ENCODE measurements at regions not wholly inside any gene's neighbourhood (a gene's known extent, or its start where the extent isn't known, plus 50 kb on each side); places are given as distances from the start of the nearest gene placed in this dataset.

DNA sequence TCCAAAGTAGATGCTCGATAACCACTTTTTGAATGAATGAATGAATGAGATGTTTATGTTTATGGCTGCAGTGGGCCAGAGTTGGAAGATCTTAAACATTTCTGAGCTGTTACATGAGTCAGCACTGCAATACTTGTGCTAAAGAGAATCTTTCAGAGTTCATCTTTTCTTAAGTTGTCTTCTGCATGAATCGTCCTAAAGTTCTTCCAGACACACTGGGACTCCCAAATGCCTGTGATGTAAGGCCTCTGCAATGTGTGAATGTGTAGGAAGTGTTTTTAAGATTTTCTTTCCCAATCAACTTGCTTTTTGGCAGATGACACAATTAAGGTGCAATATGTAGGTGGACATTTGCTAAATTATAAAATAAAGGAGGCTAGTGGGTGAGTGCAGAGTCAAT is 50.3 kb upstream of the TRIM9 start:
- no peak for DNase-seq

DNA sequence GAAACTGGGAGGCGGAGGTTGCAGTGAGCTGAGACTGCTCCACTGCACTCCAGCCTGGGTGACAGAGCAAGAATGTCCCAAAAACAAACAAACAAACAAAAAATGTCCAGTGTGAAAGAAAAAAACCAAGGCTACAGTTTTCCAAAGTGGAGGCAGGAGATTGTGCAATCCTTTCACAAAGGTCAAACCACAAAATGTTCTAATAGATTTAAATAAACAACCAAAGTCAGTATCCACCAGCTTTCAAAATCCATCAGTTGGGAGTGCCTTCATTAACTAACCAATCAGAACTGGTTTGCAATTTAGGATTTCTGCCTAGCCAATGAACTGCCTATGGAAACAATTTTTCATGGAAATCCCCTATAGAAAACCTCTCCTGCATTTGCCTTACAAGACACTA is 52.3 kb upstream of the TRIM9 start:
- DNase-seq: no peak

DNA sequence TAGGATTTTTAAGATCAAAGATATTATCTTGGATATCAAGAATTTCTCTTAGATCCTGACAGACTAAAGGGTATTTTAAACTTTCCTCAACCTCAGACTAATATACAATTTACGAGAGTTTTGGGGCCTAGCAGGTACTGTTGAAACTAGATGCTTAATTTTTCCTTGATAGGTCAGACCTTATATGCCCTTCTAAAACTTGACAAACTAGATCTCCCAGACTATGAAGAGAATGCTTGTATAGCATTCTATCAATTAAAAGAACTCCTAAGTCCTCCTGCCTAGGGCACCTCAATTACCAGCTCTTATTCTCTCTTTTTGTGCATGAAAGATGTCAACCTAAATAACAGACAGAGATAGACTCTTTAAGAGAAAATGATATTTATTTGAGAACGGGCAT is 60.4 kb upstream of the TRIM9 start:
- DNase-seq: no peak

DNA sequence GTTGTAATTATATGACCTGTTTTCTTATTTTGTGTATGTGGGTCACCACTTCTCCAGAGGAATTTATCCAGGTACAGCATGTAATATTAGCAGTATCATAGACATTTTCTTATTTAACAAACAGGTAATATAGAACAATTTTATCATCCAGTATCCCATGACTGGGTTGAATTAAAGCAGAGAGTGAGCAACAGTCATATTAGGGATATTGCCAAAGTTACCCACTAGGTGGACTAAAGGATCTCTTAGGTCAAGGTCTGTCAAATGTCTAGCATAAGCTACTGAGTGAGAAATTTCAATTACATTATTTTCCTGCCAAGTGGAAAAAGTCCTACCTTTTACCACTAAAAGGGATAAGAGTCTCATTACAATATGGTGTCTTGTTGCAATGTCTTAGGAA is 62.1 kb upstream of the TRIM9 start:
- peak; percentile 6 for DNase-seq

DNA sequence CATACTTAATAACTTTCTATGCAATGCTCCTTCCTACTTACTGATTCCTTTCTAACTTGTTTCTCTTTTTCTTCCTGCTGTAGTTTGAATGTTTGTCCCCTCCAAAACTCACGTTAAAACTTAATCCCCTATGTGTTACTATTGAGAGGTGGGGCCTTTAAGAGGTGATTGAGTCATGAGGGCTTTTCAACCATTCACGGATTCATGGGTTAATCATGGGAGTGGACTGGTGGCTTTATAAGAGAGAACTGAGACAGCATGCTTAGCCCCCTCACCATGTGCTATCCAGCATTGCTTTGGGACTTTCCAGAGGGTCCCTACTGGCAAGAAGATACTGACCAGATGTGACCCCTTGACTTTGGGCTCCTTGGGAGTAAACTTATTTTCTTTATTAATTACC is 66.0 kb upstream of the TRIM9 start:
- no peak for DNase-seq

DNA sequence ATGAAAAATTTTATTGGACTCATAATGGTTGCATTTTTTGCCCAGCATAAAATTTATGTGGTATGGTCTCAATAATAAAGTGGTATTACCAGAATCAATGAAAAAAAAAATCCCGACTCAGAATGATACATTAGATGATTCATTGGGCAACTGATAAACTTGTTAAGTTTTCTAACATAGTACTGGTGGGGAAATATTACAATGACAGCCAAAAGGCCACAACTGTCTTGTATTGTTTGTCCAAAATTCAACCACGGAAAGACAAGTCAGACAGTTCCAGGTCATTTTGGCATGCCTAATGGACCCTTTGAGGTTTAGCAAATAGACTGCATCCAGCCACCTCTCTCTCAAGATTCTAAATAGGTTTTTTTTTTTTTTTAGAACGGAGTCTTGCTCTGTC is 70.5 kb upstream of the TRIM9 start:
- no peak for DNase-seq

DNA sequence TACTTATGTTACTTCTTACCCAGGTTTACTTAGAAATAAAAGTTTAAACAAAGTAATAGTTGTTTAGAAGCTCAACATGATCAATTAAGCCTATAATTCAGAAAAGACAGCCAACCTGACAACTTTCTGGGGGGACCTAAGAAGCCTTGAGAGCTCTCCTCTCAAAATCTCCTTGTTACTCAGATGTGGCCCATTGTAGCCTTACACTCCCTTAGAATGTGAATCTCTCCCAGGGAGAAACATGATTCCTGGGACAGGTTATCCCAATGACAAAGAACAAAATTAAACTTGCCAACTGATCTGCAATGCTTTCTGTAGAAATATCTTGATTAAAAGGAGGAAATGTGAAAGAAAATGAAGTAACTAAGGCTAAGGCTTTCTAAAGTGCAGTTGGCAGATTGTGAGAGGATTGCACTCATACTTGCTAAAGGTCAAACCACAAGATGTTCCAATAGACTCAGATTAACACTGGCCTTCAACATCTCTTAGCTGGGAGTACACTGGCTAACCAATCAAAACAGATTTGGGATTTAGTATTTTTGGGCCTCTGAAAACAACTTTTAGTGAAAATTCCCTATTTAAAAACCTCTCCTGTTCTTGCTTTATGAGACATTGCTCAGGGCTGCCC is 72.3 kb upstream of the TMX1 start:
- peak; percentile 13 for DNase-seq

DNA sequence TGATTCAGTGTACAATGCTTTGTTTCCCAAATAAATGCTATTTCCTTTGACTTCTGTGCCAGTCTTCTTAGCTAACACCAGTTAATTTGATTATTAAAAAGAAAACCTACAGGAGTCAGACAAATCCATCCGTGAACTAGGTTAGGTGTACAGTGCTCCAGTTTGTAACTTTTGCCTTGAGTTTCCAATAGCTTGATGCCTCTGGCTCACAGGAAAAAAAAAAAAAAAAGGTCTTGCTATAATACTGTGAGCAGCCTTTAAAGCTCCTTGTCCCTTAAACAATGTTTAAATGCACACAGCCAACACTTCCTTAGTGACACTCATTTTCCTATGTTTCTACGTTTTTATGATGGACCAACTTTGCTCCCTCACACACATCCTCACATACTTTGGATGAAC is 71.8 kb upstream of the TMX1 start:
- no peak for DNase-seq

DNA sequence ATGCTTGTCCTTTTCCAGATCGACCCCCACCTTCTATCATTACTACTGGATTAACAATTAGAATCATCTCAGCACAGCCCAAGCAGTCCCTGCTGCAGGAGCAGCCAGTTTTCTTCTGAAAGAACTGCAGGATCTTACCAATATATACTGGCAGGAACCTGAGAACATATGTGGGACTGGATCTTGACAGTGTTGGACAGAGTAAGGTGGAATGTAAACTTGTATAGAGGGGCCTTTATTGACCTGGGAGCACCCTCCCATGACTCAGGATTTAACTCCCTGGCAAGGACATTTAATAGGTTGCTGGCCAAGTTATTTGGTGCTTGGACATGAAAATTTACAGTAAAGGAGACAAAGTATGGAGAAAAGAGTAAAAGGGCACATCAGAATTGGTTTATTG is 66.2 kb upstream of the TMX1 start:
- DNase-seq: no peak

DNA sequence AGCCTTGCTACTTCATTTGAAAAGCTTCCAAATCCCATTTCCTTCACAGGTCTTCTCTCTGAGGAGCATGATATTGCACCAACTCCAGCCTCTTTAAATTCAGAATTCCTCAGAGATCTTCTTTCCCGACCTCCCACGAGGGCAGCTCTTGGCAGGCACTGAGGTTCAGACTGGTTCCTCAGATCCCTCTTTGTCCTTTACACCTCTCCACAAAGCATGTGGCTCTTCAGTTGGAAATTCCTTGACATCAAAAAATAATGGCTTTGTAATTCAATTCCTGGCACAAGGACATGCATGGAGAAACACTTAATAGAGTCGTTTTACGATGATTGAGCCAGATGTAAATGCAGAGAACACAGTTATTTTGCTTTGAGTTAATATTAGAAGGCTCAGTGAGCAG is 63.2 kb upstream of the TMX1 start:
- no peak for DNase-seq

DNA sequence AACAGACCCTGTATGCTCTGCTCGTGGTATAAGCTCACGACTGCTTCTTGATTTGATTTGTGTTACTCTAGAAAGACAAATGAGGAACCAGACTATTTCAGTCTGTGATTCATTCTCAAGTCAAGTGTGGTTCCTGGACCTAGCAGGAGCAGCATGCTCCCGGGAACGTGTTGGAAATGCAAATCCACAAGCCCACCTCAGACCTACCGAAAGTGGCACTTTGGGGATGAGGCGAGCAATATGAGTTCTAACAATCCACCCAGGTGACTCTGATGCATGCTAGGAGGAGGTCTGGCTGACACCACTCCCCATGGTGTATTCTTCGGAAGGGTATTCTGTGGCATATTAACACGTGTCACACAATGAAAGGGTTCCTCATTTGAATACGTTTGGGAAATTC is 59.5 kb upstream of the TMX1 start:
- no peak for DNase-seq

DNA sequence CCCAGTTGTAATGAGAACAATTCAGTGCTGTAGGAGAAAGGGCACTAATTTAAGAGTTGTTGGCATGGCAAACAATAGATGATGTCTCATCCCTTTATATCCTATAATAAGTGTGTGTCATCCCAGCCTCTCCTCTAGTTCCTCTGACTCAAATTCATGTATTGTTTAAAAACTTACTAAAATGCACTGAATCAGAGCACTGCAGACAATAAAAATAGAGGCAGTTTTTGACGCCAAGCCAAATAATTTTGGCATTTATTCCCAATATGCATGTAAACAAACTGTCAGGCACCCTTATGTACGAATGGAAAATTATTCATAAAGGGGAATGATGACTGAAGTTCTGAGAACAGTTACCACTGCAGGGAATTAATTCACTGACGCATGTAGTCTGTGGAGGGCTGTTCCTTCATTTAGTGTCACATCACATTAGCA is 57.9 kb upstream of the TMX1 start:
- DNase-seq: peak; percentile 12

DNA sequence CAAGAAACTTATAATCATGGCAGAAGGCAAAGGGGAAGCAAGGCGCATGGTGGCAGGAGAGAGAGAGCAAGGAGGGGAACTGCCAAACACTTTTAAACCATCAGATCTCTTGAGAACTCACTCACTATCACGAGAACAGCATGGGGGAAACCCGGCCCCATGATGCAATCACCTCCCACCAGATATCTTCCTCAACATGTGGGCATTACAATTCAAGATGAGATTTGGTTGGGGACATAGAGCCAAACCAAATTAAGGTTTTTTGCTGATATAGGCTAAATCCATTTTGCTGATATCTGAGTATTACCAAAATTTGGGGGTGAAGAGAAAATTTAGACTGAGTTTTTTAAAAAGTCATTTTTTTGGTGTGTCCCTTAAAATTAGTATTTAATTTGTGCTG is 54.9 kb upstream of the TMX1 start:
- no peak for DNase-seq

DNA sequence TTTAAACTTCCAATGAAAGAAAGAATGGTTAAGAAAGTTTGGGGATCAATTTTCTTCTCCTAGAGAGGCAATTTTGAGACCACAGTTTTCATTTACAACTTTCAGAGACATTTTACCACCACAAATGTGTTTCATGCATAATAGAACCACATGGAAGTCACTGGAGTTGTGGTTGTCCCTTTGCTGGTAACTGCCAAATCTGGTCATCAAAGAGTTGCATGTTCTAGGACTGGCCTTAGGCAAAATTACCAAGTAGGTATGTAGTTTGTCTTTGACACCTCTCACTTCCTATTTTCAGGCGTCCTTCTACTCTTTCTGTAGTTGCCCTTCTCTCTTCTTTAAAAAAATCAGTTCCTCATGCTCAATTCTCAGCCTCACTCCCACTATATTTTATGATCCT is 54.3 kb upstream of the TMX1 start:
- no peak for DNase-seq

DNA sequence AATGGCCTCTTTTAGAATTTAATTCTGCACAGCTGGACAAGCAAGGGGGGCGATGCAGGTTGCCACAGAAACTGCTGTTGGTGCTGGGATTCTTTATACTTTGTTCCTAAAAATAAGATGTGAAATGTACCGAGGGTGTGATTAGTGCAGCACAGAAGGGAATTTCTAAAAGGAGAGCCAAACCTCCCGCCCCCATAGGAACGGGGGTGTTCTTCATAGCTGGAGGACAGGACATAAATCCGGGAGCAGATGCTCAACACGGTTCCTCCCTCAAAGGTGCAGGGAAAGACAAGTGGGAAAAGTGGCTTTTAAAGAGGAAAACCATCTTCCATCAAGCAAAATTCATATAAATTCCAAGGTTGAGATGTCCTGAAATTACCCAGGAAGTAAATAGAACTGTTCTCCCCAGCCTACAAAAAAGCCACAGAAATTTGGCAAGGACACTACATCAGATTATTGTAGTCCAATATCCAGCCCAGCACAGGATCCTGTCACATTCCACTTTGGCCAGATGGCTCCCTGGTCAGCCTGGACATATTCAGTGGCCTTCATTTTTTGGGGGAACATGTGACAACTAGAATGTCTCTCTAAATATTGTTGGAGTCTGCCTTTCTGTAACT is 51.4 kb upstream of the TMX1 start:
- DNase-seq: no peak

DNA sequence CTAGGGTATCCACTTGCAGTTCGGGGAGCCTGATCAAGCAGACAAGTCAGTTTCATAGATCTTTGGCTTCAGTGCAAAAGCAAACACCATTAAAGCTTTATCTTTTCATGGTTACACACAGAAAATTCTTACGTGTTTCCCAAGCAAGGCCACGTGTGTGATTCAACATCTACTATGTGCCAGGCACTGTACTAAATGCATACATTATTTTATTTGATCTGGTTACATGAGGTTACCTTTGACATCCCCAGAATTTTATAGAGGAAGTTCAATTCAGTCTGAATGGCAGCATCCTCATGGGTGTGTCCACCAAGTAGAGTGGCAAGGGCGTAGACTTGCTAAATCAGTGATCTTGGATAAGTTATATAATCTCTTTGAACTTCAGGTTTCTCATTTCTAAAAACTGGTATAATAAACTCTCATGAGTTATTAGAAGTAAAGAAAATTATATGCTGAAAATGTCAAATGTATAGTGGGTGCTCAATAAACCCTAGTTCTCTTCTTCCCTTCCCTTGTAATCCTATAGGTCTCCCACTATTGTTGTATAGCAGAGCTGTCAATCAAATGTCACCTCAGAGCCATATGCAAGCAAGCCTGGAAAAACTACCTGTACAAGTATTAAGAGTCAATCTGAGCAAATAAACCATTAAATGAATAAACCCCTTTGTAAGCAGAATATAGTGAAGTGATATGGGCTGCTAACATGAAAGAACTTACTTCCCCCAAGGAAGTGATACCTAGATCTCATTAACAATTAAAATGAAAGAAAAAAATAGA is 50.3 kb upstream of the TMX1 start:
- DNase-seq: no peak
